Neural progenitor cell (in vitro differentiated cells): ENCODE measurements at regions not wholly inside any gene's neighbourhood (a gene's known extent, or its start where the extent isn't known, plus 50 kb on each side); places are given as distances from the start of the nearest gene placed in this dataset.

Experiments
- CTCF ChIP-seq: fragments of 200-600 bp; sonication (generic); IDR thresholded peaks from 2 replicates; pipeline ENCODE4 v1.5.1; 2017; ENCODE audit warnings: antibody characterized with exemption, mild to moderate bottlenecking
- EZH2 ChIP-seq: fragments of 200-600 bp; sonication (generic); IDR thresholded peaks from 2 replicates; pipeline ENCODE4 v1.6.1; 2017; ENCODE audit warnings: antibody characterized with exemption, mild to moderate bottlenecking, moderate library complexity
- EZH2phosphoT487 ChIP-seq: fragments of 200-600 bp; sonication (generic); IDR thresholded peaks from 2 replicates; pipeline ENCODE4 v1.6.1; 2017; ENCODE audit warnings: antibody characterized with exemption

GRCh38 chr22:49183208-49183825 lies 644.4 kb downstream of the BRD1 start:
- no peak for TF ChIP-seq CTCF
- no peak for TF ChIP-seq EZH2
- no peak for TF ChIP-seq EZH2phosphoT487
